GM23338 (cell line): ENCODE measurements at regions not wholly inside any gene's neighbourhood (a gene's known extent, or its start where the extent isn't known, plus 50 kb on each side); places are given as distances from the start of the nearest gene placed in this dataset.

Experiments used
- ATAC-seq: fragments of 200-7000 bp; cut with Tn5 transposase; 3 replicates; pipeline ENCODE4 v1.9.1; 2020
- DNase-seq: peaks from one replicate; pipeline ENCODE4 v3.0.0-alpha.2; 2015; ENCODE audit warnings: low spot score
- H2AFZ ChIP-seq: fragments of 200-600 bp; sonication (generic); 2 replicates; pipeline ENCODE4 v1.8.0; 2016; ENCODE audit warnings: antibody characterized with exemption, mild to moderate bottlenecking, moderate library complexity
- H3F3A ChIP-seq: fragments of 200-600 bp; sonication (generic); replicated peaks from 2 replicates; pipeline ENCODE4 v1.8.0; 2017; ENCODE audit warnings: antibody characterized with exemption, mixed run types, low read depth
- H3K27ac ChIP-seq: fragments of 200-600 bp; sonication (generic); 2 replicates; pipeline ENCODE4 v1.6.1; 2016; ENCODE audit warnings: low read depth
- H3K27me3 ChIP-seq: fragments of 200-600 bp; sonication (generic); 2 replicates; pipeline ENCODE4 v1.8.0; 2016; ENCODE audit warnings: mild to moderate bottlenecking, mixed run types, moderate library complexity; ENCODE audit not compliant: insufficient read depth
- H3K36me3 ChIP-seq: fragments of 200-600 bp; sonication (generic); 2 replicates; pipeline ENCODE4 v1.8.0; 2016; ENCODE audit warnings: mild to moderate bottlenecking; ENCODE audit not compliant: insufficient read depth
- H3K4me1 ChIP-seq: fragments of 200-600 bp; sonication (generic); 2 replicates; pipeline ENCODE4 v1.8.0; 2016; ENCODE audit warnings: mild to moderate bottlenecking, moderate library complexity; ENCODE audit not compliant: insufficient read depth
- H3K4me2 ChIP-seq: fragments of 200-600 bp; sonication (generic); 2 replicates; pipeline ENCODE4 v1.7.1; 2017; ENCODE audit warnings: mixed run types
- H3K4me3 ChIP-seq: fragments of 200-600 bp; sonication (generic); 2 replicates; pipeline ENCODE4 v1.6.1; 2016; ENCODE audit warnings: mixed run types
- H3K79me2 ChIP-seq: fragments of 200-600 bp; sonication (generic); replicated peaks from 2 replicates; pipeline ENCODE4 v1.8.0; 2017; ENCODE audit warnings: mild to moderate bottlenecking; ENCODE audit not compliant: insufficient read depth
- H3K9me2 ChIP-seq: fragments of 200-600 bp; sonication (generic); 2 replicates; pipeline ENCODE4 v1.8.0; 2017; ENCODE audit not compliant: insufficient read depth
- H4K20me1 ChIP-seq: fragments of 200-600 bp; sonication (generic); replicated peaks from 2 replicates; pipeline ENCODE4 v1.8.0; 2017; ENCODE audit warnings: mild to moderate bottlenecking; ENCODE audit not compliant: insufficient read depth
- H3K27ac Mint-ChIP-seq: 2 replicates; pipeline ENCODE4 v1.8.0; 2020; ENCODE audit warnings: inconsistent platforms, mild to moderate bottlenecking, moderate library complexity, mixed read lengths
- H3K27me3 Mint-ChIP-seq: 3 replicates; pipeline ENCODE4 v1.8.0; 2022; ENCODE audit warnings: low read depth, mild to moderate bottlenecking, moderate library complexity, mixed read lengths, inconsistent platforms; ENCODE audit not compliant: insufficient read depth, poor library complexity
- H3K36me3 Mint-ChIP-seq: 3 replicates; pipeline ENCODE4 v1.8.0; 2021; ENCODE audit warnings: low read depth, mild to moderate bottlenecking, inconsistent platforms, moderate library complexity, mixed read lengths
- H3K4me1 Mint-ChIP-seq: 3 replicates; pipeline ENCODE4 v1.8.0; 2020; ENCODE audit warnings: mild to moderate bottlenecking, inconsistent platforms, mixed read lengths
- H3K4me3 Mint-ChIP-seq: 3 replicates; pipeline ENCODE4 v1.8.0; 2021; ENCODE audit warnings: moderate library complexity, mild to moderate bottlenecking, inconsistent platforms, mixed read lengths
- H3K9me3 Mint-ChIP-seq: 3 replicates; pipeline ENCODE4 v1.8.0; 2020; ENCODE audit warnings: moderate library complexity, mild to moderate bottlenecking, inconsistent platforms, mixed read lengths
- CTCF ChIP-seq, 2 experiments: fragments of 200-600 bp in 1 of 2; sonication (generic) in 1 of 2; conservative IDR thresholded peaks; 2 replicates each; pipeline versions ENCODE4 v1.5.1 to v1.6.1; 2016 to 2017; ENCODE audit warnings: antibody characterized with exemption in 2 of 2, low read depth in 2 of 2, mild to moderate bottlenecking in 2 of 2, moderate library complexity in 1 of 2
- JUNB ChIP-seq: IDR thresholded peaks from one replicate; pipeline ENCODE4 v1.6.1; 2016; ENCODE audit warnings: antibody characterized with exemption; ENCODE audit not compliant: unreplicated experiment
- NANOG ChIP-seq: IDR thresholded peaks from 2 replicates; pipeline ENCODE4 v1.6.1; 2016; ENCODE audit warnings: antibody characterized with exemption, borderline replicate concordance
- POLR2AphosphoS5 ChIP-seq: IDR thresholded peaks from 2 replicates; pipeline ENCODE4 v1.6.1; 2016; ENCODE audit warnings: antibody characterized with exemption, low read depth
- REST ChIP-seq: IDR thresholded peaks from one replicate; pipeline ENCODE4 v1.6.1; 2018; ENCODE audit warnings: antibody characterized with exemption; ENCODE audit not compliant: unreplicated experiment
- STAT1 ChIP-seq: IDR thresholded peaks from one replicate; pipeline ENCODE4 v1.6.1; 2016; ENCODE audit warnings: antibody characterized with exemption; ENCODE audit not compliant: unreplicated experiment
- ZNF114 ChIP-seq: fragments of 250-450 bp; sonication (Bioruptor Pico); IDR thresholded peaks from 2 replicates; pipeline ENCODE4 v1.5.0; 2020; ENCODE audit warnings: mild to moderate bottlenecking, moderate library complexity
- ZNF331 ChIP-seq: fragments of 250-450 bp; sonication (Bioruptor Pico); IDR thresholded peaks from 2 replicates; pipeline ENCODE4 v1.5.0; 2020; ENCODE audit warnings: low read depth, mild to moderate bottlenecking, moderate library complexity

GRCh38 chr7:93693796-93694195 is 119.3 kb upstream of the CALCR start:
- Histone ChIP-seq H3F3A (no peaks in the 10 kb centered on the region), H3K36me3 (no peaks in the 10 kb centered on the region), H4K20me1 (no peaks in the 10 kb centered on the region), H3K4me3 (no peak overlapping the region), H3K27me3 (no peaks in the 10 kb centered on the region), H3K4me1 (no peaks in the 10 kb centered on the region), H3K9me2 (no peaks in the 10 kb centered on the region), H3K79me2 (no peaks in the 10 kb centered on the region), H2AFZ (no peak overlapping the region), H3K4me2 (no peak overlapping the region), H3K27ac (no peak overlapping the region)
- Mint-ChIP-seq H3K27ac (no peak overlapping the region), H3K27me3 (no peaks in the 10 kb centered on the region), H3K36me3 (no peaks in the 10 kb centered on the region), H3K4me1 (peaks cover 6% of the 10 kb centered on the region; the same call in 2 of the 3 replicates), H3K9me3 (no peaks in the 10 kb centered on the region), H3K4me3 (no peak overlapping the region)
- DNase-seq (no peak), ATAC-seq (no peak)
- TF ChIP-seq JUNB (no peak), ZNF114 (CRISPR knock-in tag) (no peak), STAT1 (no peak), ZNF331 (CRISPR knock-in tag) (no peak), POLR2AphosphoS5 (no peak)

GRCh38 chr7:93690021-93690420 is 115.5 kb upstream of the CALCR start:
- DNase-seq (no peak), ATAC-seq (no peak)
- Histone ChIP-seq H3K27me3 (no peaks in the 10 kb centered on the region), H3K9me2 (no peaks in the 10 kb centered on the region), H3K36me3 (no peaks in the 10 kb centered on the region), H3K4me3 (no peak overlapping the region), H2AFZ (no peak overlapping the region), H3K4me2 (no peak overlapping the region), H3K27ac (no peak overlapping the region), H4K20me1 (no peaks in the 10 kb centered on the region), H3K79me2 (no peaks in the 10 kb centered on the region), H3K4me1 (no peaks in the 10 kb centered on the region), H3F3A (no peaks in the 10 kb centered on the region)
- Mint-ChIP-seq H3K4me3 (no peak overlapping the region), H3K36me3 (no peaks in the 10 kb centered on the region), H3K27me3 (no peaks in the 10 kb centered on the region), H3K4me1 (peaks cover 6% of the 10 kb centered on the region; the same call in 2 of the 3 replicates), H3K27ac (no peak overlapping the region), H3K9me3 (no peaks in the 10 kb centered on the region)
- no peak for TF ChIP-seq CTCF (conservative IDR thresholded peaks at IDR 0.05; ENCODE audit: low read depth in 2 of 2)

GRCh38 chr7:93678185-93678584 is 103.7 kb upstream of the CALCR start:
- Histone ChIP-seq H3K79me2 (no peaks in the 10 kb centered on the region), H3K27ac (no peak overlapping the region), H3K36me3 (no peaks in the 10 kb centered on the region), H4K20me1 (no peaks in the 10 kb centered on the region), H3K4me1 (peaks cover 4% of the 10 kb centered on the region), H3F3A (no peaks in the 10 kb centered on the region), H3K4me2 (no peak overlapping the region), H2AFZ (no peak overlapping the region), H3K4me3 (no peak overlapping the region), H3K27me3 (no peaks in the 10 kb centered on the region), H3K9me2 (no peaks in the 10 kb centered on the region)
- peaks cover 5% of the 10 kb centered on the region for H3K27me3 Mint-ChIP-seq
- peaks cover 2% of the 10 kb centered on the region; the same call in 1 of the 3 replicates for H3K9me3 Mint-ChIP-seq
- H3K4me3 Mint-ChIP-seq = no peak overlapping the region
- DNase-seq (no peak), ATAC-seq (no peak)
- H3K36me3 Mint-ChIP-seq = 0 out of 3 replicates have a peak, but pooled peaks cover 2% of the 10 kb centered on the region
- H3K4me1 Mint-ChIP-seq = peaks cover 7% of the 10 kb centered on the region; the same call in 2 of the 3 replicates
- no peak overlapping the region for H3K27ac Mint-ChIP-seq
- TF ChIP-seq JUNB = no peak
- no peak for TF ChIP-seq POLR2AphosphoS5
- no peak for TF ChIP-seq CTCF (conservative IDR thresholded peaks at IDR 0.05; ENCODE audit: low read depth in 2 of 2)
- TF ChIP-seq REST = no peak
- no peak for TF ChIP-seq NANOG
- TF ChIP-seq ZNF114 (CRISPR knock-in tag) = no peak
- no peak for TF ChIP-seq STAT1
